WTC11 (cell line): ENCODE measurements at regions not wholly inside any gene's neighbourhood (a gene's known extent, or its start where the extent isn't known, plus 50 kb on each side); places are given as distances from the start of the nearest gene placed in this dataset.

Source experiments
- ATAC-seq: fragments of 200-7000 bp; cut with Tn5 transposase; 2 replicates; pipeline ENCODE4 v1.10.0; 2021; ENCODE audit warnings: mild to moderate bottlenecking, moderate library complexity
- CTCF ChIA-PET: fragments of 300-600 bp; sonication (Branson Sonifier 250); formaldehyde crosslinking; loops from one replicate; lab custom pipeline; 2021; ENCODE audit warnings: antibody characterized with exemption; lab: Charles Lee
- POLR2A ChIA-PET: fragments of 350-600 bp; sonication (Branson Sonifier 250); formaldehyde crosslinking; loops from one replicate; lab custom pipeline; 2021; ENCODE audit warnings: antibody characterized with exemption; lab: Charles Lee
- DNase-seq: peaks from one replicate; pipeline ENCODE4 v3.0.0; 2021; ENCODE audit warnings: low spot score
- H3K27ac Mint-ChIP-seq: 2 replicates; pipeline ENCODE4 v1.8.0; 2021; ENCODE audit warnings: mixed read lengths
- H3K27me3 Mint-ChIP-seq: 2 replicates; pipeline ENCODE4 v1.8.0; 2021; ENCODE audit warnings: low read depth, mild to moderate bottlenecking, moderate library complexity, mixed read lengths
- H3K36me3 Mint-ChIP-seq: 2 replicates; pipeline ENCODE4 v1.8.0; 2021; ENCODE audit warnings: mixed read lengths
- H3K4me1 Mint-ChIP-seq: 2 replicates; pipeline ENCODE4 v1.8.0; 2022; ENCODE audit warnings: mixed read lengths
- H3K4me3 Mint-ChIP-seq: 2 replicates; pipeline ENCODE4 v1.8.0; 2021; ENCODE audit warnings: mild to moderate bottlenecking, moderate library complexity, mixed read lengths
- H3K9me3 Mint-ChIP-seq: 2 replicates; pipeline ENCODE4 v1.8.0; 2021; ENCODE audit warnings: mixed read lengths
- CREM ChIP-seq: sonication (generic); formaldehyde crosslinking; IDR thresholded peaks from 2 replicates; pipeline ENCODE4 v1.8.1; 2022; ENCODE audit warnings: mild to moderate bottlenecking, missing genetic modification reagents, moderate library complexity
- E2F1 ChIP-seq: sonication (generic); formaldehyde crosslinking; IDR thresholded peaks from 2 replicates; pipeline ENCODE4 v1.8.0; 2022; ENCODE audit warnings: mild to moderate bottlenecking, missing genetic modification reagents
- ELF4 ChIP-seq: sonication (generic); formaldehyde crosslinking; IDR thresholded peaks from 2 replicates; pipeline ENCODE4 v1.8.1; 2022; ENCODE audit warnings: low read depth, mild to moderate bottlenecking, moderate library complexity, missing genetic modification reagents
- EMX1 ChIP-seq: fragments of 250-450 bp; sonication (Bioruptor Pico); IDR thresholded peaks from 2 replicates; pipeline ENCODE4 v1.8.0; 2021; ENCODE audit warnings: mild to moderate bottlenecking
- FOXJ3 ChIP-seq: sonication (generic); formaldehyde crosslinking; IDR thresholded peaks from 2 replicates; pipeline ENCODE4 v1.9.0; 2021; ENCODE audit warnings: missing genetic modification reagents, mild to moderate bottlenecking, borderline replicate concordance
- GABPB1 ChIP-seq: sonication (generic); formaldehyde crosslinking; IDR thresholded peaks from 2 replicates; pipeline ENCODE4 v1.8.1; 2023; ENCODE audit warnings: mild to moderate bottlenecking, missing genetic modification reagents
- HMGA2 ChIP-seq: fragments of 250-450 bp; sonication (Bioruptor Pico); IDR thresholded peaks from 2 replicates; pipeline ENCODE4 v1.4.0; 2021; ENCODE audit warnings: mild to moderate bottlenecking, moderate library complexity
- IRF2 ChIP-seq: sonication (generic); formaldehyde crosslinking; IDR thresholded peaks from 2 replicates; pipeline ENCODE4 v1.8.0; 2022; ENCODE audit warnings: low read depth, missing genetic modification reagents, borderline replicate concordance
- KAT7 ChIP-seq: sonication (generic); formaldehyde crosslinking; IDR thresholded peaks from 2 replicates; pipeline ENCODE4 v1.8.1; 2023; ENCODE audit warnings: missing genetic modification reagents, mild to moderate bottlenecking, borderline replicate concordance
- MYBL2 ChIP-seq: sonication (generic); formaldehyde crosslinking; IDR thresholded peaks from 2 replicates; pipeline ENCODE4 v1.8.1; 2023; ENCODE audit warnings: mild to moderate bottlenecking, moderate library complexity, missing genetic modification reagents
- NFATC4 ChIP-seq: fragments of 250-450 bp; sonication (Bioruptor Pico); IDR thresholded peaks from 2 replicates; pipeline ENCODE4 v1.9.0; 2021; ENCODE audit warnings: mild to moderate bottlenecking
- NFYB ChIP-seq: sonication (generic); formaldehyde crosslinking; conservative IDR thresholded peaks from 2 replicates; pipeline ENCODE4 v1.8.0; 2022; ENCODE audit warnings: low read depth, missing genetic modification reagents
- OVOL2 ChIP-seq: fragments of 250-450 bp; sonication (Bioruptor Pico); IDR thresholded peaks from 2 replicates; pipeline ENCODE4 v1.9.0; 2021; ENCODE audit warnings: mild to moderate bottlenecking, borderline replicate concordance
- PRDM15 ChIP-seq: sonication (generic); formaldehyde crosslinking; IDR thresholded peaks from 2 replicates; pipeline ENCODE4 v1.8.0; 2022; ENCODE audit warnings: missing genetic modification reagents
- RORB ChIP-seq: fragments of 250-450 bp; sonication (Bioruptor Pico); IDR thresholded peaks from 2 replicates; pipeline ENCODE4 v1.9.0; 2021; ENCODE audit warnings: mild to moderate bottlenecking
- TCF7 ChIP-seq: sonication (generic); formaldehyde crosslinking; IDR thresholded peaks from 2 replicates; pipeline ENCODE4 v1.8.0; 2022; ENCODE audit warnings: mild to moderate bottlenecking, low read depth, missing genetic modification reagents, moderate library complexity
- ZNF138 ChIP-seq: sonication (generic); formaldehyde crosslinking; conservative IDR thresholded peaks from 2 replicates; pipeline ENCODE4 v1.8.1; 2022; ENCODE audit warnings: mild to moderate bottlenecking, moderate library complexity, missing genetic modification reagents
- ZNF396 ChIP-seq: fragments of 250-450 bp; sonication (Bioruptor Pico); IDR thresholded peaks from 2 replicates; pipeline ENCODE4 v1.8.0; 2021; ENCODE audit warnings: mild to moderate bottlenecking, moderate library complexity, borderline replicate concordance
- ZNF423 ChIP-seq: fragments of 250-450 bp; sonication (Bioruptor Pico); IDR thresholded peaks from 2 replicates; pipeline ENCODE4 v2.1.2; 2022; ENCODE audit warnings: mild to moderate bottlenecking, moderate library complexity
- ZNF671 ChIP-seq: fragments of 250-450 bp; sonication (Bioruptor Pico); IDR thresholded peaks from 2 replicates; pipeline ENCODE4 v1.8.0; 2021; ENCODE audit warnings: mild to moderate bottlenecking
- TF ChIP-seq, protein P1 (sequence below): sonication (generic); formaldehyde crosslinking; IDR thresholded peaks from 2 replicates; pipeline ENCODE4 v1.8.0; 2023; ENCODE audit warnings: missing genetic modification reagents, mild to moderate bottlenecking, borderline replicate concordance
- TF ChIP-seq, protein P2 (sequence below): sonication (generic); formaldehyde crosslinking; IDR thresholded peaks from 2 replicates; pipeline ENCODE4 v1.8.1; 2023; ENCODE audit warnings: mild to moderate bottlenecking, missing genetic modification reagents
- TF ChIP-seq, protein P3 (sequence below): sonication (generic); formaldehyde crosslinking; IDR thresholded peaks from 2 replicates; pipeline ENCODE4 v1.8.1; 2023; ENCODE audit warnings: mild to moderate bottlenecking, missing genetic modification reagents, moderate library complexity

GRCh38 chr4:3706111-3706511 lies 60.1 kb upstream of the ADRA2C start:
- Mint-ChIP-seq H3K27me3 (no peaks in the 10 kb centered on the region), H3K4me3 (no peak overlapping the region), H3K9me3 (no peaks in the 10 kb centered on the region), H3K4me1 (peaks cover 13% of the 10 kb centered on the region), H3K27ac (no peak overlapping the region), H3K36me3 (no peaks in the 10 kb centered on the region)
- DNase-seq: no peak
- ATAC-seq: no peak
- CTCF ChIA-PET: no interaction called here
- POLR2A ChIA-PET: no interaction called here
- TF ChIP-seq E2F1 (CRISPR knock-in tag) (no peak), ZNF671 (CRISPR knock-in tag) (no peak), ELF4 (CRISPR knock-in tag) (no peak), ZNF423 (CRISPR knock-in tag) (no peak), FOXJ3 (no peak), EMX1 (CRISPR knock-in tag) (no peak), HMGA2 (CRISPR knock-in tag) (no peak), GABPB1 (CRISPR knock-in tag) (no peak), MYBL2 (CRISPR knock-in tag) (no peak), OVOL2 (CRISPR knock-in tag) (no peak), NFATC4 (CRISPR knock-in tag) (no peak), CREM (no peak)
- TF ChIP-seq, protein P1, sequence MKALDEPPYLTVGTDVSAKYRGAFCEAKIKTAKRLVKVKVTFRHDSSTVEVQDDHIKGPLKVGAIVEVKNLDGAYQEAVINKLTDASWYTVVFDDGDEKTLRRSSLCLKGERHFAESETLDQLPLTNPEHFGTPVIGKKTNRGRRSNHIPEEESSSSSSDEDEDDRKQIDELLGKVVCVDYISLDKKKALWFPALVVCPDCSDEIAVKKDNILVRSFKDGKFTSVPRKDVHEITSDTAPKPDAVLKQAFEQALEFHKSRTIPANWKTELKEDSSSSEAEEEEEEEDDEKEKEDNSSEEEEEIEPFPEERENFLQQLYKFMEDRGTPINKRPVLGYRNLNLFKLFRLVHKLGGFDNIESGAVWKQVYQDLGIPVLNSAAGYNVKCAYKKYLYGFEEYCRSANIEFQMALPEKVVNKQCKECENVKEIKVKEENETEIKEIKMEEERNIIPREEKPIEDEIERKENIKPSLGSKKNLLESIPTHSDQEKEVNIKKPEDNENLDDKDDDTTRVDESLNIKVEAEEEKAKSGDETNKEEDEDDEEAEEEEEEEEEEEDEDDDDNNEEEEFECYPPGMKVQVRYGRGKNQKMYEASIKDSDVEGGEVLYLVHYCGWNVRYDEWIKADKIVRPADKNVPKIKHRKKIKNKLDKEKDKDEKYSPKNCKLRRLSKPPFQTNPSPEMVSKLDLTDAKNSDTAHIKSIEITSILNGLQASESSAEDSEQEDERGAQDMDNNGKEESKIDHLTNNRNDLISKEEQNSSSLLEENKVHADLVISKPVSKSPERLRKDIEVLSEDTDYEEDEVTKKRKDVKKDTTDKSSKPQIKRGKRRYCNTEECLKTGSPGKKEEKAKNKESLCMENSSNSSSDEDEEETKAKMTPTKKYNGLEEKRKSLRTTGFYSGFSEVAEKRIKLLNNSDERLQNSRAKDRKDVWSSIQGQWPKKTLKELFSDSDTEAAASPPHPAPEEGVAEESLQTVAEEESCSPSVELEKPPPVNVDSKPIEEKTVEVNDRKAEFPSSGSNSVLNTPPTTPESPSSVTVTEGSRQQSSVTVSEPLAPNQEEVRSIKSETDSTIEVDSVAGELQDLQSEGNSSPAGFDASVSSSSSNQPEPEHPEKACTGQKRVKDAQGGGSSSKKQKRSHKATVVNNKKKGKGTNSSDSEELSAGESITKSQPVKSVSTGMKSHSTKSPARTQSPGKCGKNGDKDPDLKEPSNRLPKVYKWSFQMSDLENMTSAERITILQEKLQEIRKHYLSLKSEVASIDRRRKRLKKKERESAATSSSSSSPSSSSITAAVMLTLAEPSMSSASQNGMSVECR (CRISPR knock-in tag): no peak
- TF ChIP-seq, protein P2, sequence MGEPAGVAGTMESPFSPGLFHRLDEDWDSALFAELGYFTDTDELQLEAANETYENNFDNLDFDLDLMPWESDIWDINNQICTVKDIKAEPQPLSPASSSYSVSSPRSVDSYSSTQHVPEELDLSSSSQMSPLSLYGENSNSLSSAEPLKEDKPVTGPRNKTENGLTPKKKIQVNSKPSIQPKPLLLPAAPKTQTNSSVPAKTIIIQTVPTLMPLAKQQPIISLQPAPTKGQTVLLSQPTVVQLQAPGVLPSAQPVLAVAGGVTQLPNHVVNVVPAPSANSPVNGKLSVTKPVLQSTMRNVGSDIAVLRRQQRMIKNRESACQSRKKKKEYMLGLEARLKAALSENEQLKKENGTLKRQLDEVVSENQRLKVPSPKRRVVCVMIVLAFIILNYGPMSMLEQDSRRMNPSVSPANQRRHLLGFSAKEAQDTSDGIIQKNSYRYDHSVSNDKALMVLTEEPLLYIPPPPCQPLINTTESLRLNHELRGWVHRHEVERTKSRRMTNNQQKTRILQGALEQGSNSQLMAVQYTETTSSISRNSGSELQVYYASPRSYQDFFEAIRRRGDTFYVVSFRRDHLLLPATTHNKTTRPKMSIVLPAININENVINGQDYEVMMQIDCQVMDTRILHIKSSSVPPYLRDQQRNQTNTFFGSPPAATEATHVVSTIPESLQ (CRISPR knock-in tag): no peak

GRCh38 chr4:3705236-3705987 lies 60.8 kb upstream of the ADRA2C start:
- ChIA-PET POLR2A (interaction anchor here (0.6 kb wide), 1 partner anchor 932 kb away, joined by 5 read pairs; no protein-coding TSS in a partner anchor), CTCF (interaction anchor here (0.9 to 1.9 kb wide), 3 partner anchors 60 to 237 kb away, joined by 3 to 5 read pairs (median 3); partner anchors contain the start of gene ADRA2C)
- Mint-ChIP-seq H3K4me3 (no peak overlapping the region), H3K27me3 (no peaks in the 10 kb centered on the region), H3K4me1 (peaks cover 13% of the 10 kb centered on the region), H3K36me3 (no peaks in the 10 kb centered on the region), H3K9me3 (no peaks in the 10 kb centered on the region), H3K27ac (no peak overlapping the region)
- ATAC-seq (no peak), DNase-seq (no peak)
- no peak for TF ChIP-seq ZNF396 (CRISPR knock-in tag)
- TF ChIP-seq PRDM15: no peak
- TF ChIP-seq IRF2 (CRISPR knock-in tag): no peak
- no peak for TF ChIP-seq ZNF671 (CRISPR knock-in tag)
- no peak for TF ChIP-seq NFYB
- TF ChIP-seq ZNF423 (CRISPR knock-in tag): no peak
- no peak for TF ChIP-seq CREM
- no peak for TF ChIP-seq KAT7 (CRISPR knock-in tag)
- TF ChIP-seq TCF7 (CRISPR knock-in tag): no peak
- TF ChIP-seq, protein P3, sequence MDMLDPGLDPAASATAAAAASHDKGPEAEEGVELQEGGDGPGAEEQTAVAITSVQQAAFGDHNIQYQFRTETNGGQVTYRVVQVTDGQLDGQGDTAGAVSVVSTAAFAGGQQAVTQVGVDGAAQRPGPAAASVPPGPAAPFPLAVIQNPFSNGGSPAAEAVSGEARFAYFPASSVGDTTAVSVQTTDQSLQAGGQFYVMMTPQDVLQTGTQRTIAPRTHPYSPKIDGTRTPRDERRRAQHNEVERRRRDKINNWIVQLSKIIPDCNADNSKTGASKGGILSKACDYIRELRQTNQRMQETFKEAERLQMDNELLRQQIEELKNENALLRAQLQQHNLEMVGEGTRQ (CRISPR knock-in tag): no peak
- no peak for TF ChIP-seq ZNF138 (CRISPR knock-in tag)
- no peak for TF ChIP-seq GABPB1 (CRISPR knock-in tag)
- no peak for TF ChIP-seq RORB (CRISPR knock-in tag)
